Stimulated activated CD4-positive, alpha-beta T cell treated with anti-CD3 and anti-CD28 coated beads, Interleukin-4, amount 100 ng/mL, for 48 hours (primary cell): ENCODE measurements at regions not wholly inside any gene's neighbourhood (a gene's known extent, or its start where the extent isn't known, plus 50 kb on each side); places are given as distances from the start of the nearest gene placed in this dataset.

ENCODE experiments used
- DNase-seq, 2 donors: peaks; one replicate each; pipeline ENCODE4 v3.0.0-alpha.2; 2020; ENCODE audit warnings: low read depth in 2 of 2

- DNase-seq = no peak
Observed at GRCh38 chr2:14157816-14158215, 474.7 kb upstream of the LRATD1 start.

- DNase-seq = no peak
Observed at GRCh38 chr2:14180333-14180732, 452.2 kb upstream of the LRATD1 start.

GRCh38 chr2:14182227-14182946 is 450.1 kb upstream of the LRATD1 start:
- no peak for DNase-seq

GRCh38 chr2:14185906-14186305 is 446.6 kb upstream of the LRATD1 start:
- no peak for DNase-seq

GRCh38 chr2:14188446-14188845 is 444.1 kb upstream of the LRATD1 start:
- DNase-seq = no peak

GRCh38 chr2:14189929-14190328 is 442.6 kb upstream of the LRATD1 start:
- no peak for DNase-seq

- DNase-seq = no peak
Observed at GRCh38 chr2:14194233-14194632, 438.3 kb upstream of the LRATD1 start.

GRCh38 chr2:14197293-14197692 is 435.2 kb upstream of the LRATD1 start:
- DNase-seq = no peak

- DNase-seq = no peak
Observed at GRCh38 chr2:14199040-14199439, 433.5 kb upstream of the LRATD1 start.

- DNase-seq = no peak
Observed at GRCh38 chr2:14219306-14219705, 413.2 kb upstream of the LRATD1 start.

GRCh38 chr2:14220101-14220500 is 412.4 kb upstream of the LRATD1 start:
- DNase-seq = no peak

- DNase-seq = no peak
Observed at GRCh38 chr2:14221466-14221865, 411.1 kb upstream of the LRATD1 start.

GRCh38 chr2:14223576-14223975 is 408.9 kb upstream of the LRATD1 start:
- no peak for DNase-seq

- no peak for DNase-seq
Observed at GRCh38 chr2:14231391-14231898, 401.1 kb upstream of the LRATD1 start.

- no peak for DNase-seq
Observed at GRCh38 chr2:14232217-14232616, 400.3 kb upstream of the LRATD1 start.

GRCh38 chr2:14234911-14235310 is 397.6 kb upstream of the LRATD1 start:
- no peak for DNase-seq

GRCh38 chr2:14235667-14236066 is 396.9 kb upstream of the LRATD1 start:
- no peak for DNase-seq

GRCh38 chr2:14237902-14238301 is 394.6 kb upstream of the LRATD1 start:
- DNase-seq = no peak

- DNase-seq = no peak
Observed at GRCh38 chr2:14239605-14240004, 392.9 kb upstream of the LRATD1 start.

GRCh38 chr2:14240868-14241267 is 391.6 kb upstream of the LRATD1 start:
- no peak for DNase-seq

GRCh38 chr2:14245901-14246300 is 386.6 kb upstream of the LRATD1 start:
- no peak for DNase-seq

GRCh38 chr2:14255135-14255820 is 377.2 kb upstream of the LRATD1 start:
- no peak for DNase-seq

- DNase-seq = no peak
Observed at GRCh38 chr2:14256890-14257289, 375.6 kb upstream of the LRATD1 start.
